ENCODE measurements at regions not wholly inside any gene's neighbourhood (a gene's known extent, or its start where the extent isn't known, plus 50 kb on each side); places are given as distances from the start of the nearest gene placed in this dataset.

DNA sequence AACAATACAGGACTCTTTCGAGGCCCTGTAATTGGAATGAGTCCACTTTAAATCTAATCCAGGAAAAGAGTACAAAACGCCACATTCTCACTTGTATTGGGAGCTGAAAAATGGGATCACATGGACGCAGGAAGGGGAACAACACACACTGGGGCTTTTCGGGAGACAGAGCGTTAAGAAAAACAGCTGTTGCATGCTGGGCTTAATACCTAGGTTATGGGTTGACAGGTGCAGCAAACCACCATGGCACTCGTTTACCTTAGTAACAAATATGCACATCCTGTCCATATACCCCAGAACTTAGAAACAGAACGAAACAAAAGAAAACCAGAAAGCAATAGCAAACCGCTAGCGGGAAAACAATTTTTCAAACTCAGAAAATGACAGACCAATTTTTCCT lies 1532.7 kb upstream of the TPTE start:
- Histone ChIP-seq H3K27ac (ENCODE audit: low read depth, low read length) (no peak overlapping the region), H2BK12ac (ENCODE audit: low read depth, low read length) (no peak overlapping the region), H2BK15ac (ENCODE audit: low read length) (no peak overlapping the region), H3K18ac (ENCODE audit: extremely low read depth, low read length) (no peak overlapping the region), H4K8ac (ENCODE audit: extremely low read depth, insufficient read depth, low read length) (no peak overlapping the region), H2BK5ac (ENCODE audit: low read depth, low read length) (no peak overlapping the region), H3K79me2 (ENCODE audit: control insufficient read depth in 1 of 2, insufficient read depth in 2 of 2, low read length in 2 of 2) (no peaks in the 10 kb centered on the region), H4K20me1 (replicated peaks in 1 of 2; ENCODE audit: control insufficient read depth in 1 of 2, insufficient read depth in 2 of 2, low read length in 2 of 2) (no peaks in the 10 kb centered on the region), H4K5ac (ENCODE audit: insufficient read length, low read depth, low read length) (no peak overlapping the region), H2BK20ac (ENCODE audit: low read length) (no peak overlapping the region), H3K4ac (replicated peaks; ENCODE audit: insufficient read length, low read depth, low read length) (no peak overlapping the region), H3K56ac (replicated peaks; ENCODE audit: insufficient read length, low read depth, low read length) (no peak overlapping the region), H3K23me2 (ENCODE audit: low read depth, low read length) (no peaks in the 10 kb centered on the region), H2BK120ac (replicated peaks; ENCODE audit: low read depth, low read length) (no peak overlapping the region), H3K79me1 (ENCODE audit: low read depth, low read length) (no peaks in the 10 kb centered on the region), H4K91ac (replicated peaks; ENCODE audit: insufficient read length, low read length) (no peak overlapping the region), H3K9ac (replicated peaks in 1 of 4; ENCODE audit: extremely low read depth in 1 of 4, low read depth in 3 of 4, low read length in 3 of 4) (no peak overlapping the region), H3K23ac (ENCODE audit: insufficient read length) (no peak overlapping the region), H3K4me3 (ENCODE audit: extremely low read depth in 1 of 4, insufficient read depth in 2 of 4, low read depth in 3 of 4, low read length in 4 of 4) (no peak overlapping the region), H2AFZ (ENCODE audit: low read length) (no peak overlapping the region), H3K36me3 (ENCODE audit: control insufficient read depth in 2 of 4, insufficient read depth in 4 of 4, low read length in 3 of 4) (no peaks in the 10 kb centered on the region), H3K4me2 (ENCODE audit: insufficient read depth in 1 of 2, low read depth in 2 of 2, low read length in 2 of 2) (no peak overlapping the region), H3K9me3 (ENCODE audit: insufficient read depth in 2 of 2, low read depth in 1 of 2, low read length in 1 of 2) (peaks cover 51 to 54% of the 10 kb centered on the region in 2 experiments), H3K14ac (ENCODE audit: insufficient read length) (no peak overlapping the region), H3K27me3 (replicated peaks in 1 of 4; ENCODE audit: control insufficient read depth in 3 of 4, extremely low read depth in 1 of 4, insufficient read depth in 3 of 4, low read length in 3 of 4) (no peaks in the 10 kb centered on the region), H2AK5ac (ENCODE audit: low read depth, low read length) (no peak overlapping the region), H3K4me1 (replicated peaks in 1 of 4; ENCODE audit: control insufficient read depth in 3 of 4, insufficient read depth in 4 of 4, low read length in 3 of 4) (no peaks in the 10 kb centered on the region)
- CTCF ChIA-PET (ENCODE audit: partially characterized antibody) = no interaction called here
- DNase-seq (ENCODE audit: low read depth in 1 of 2, low spot score in 2 of 2) = no peak
- FAIRE-seq = no peak
- 75% methylated on average over 9 of the region's 9 CpGs; no CpG with 5 or more reads in 1 of the 2 experiments for WGBS, 2 experiments (ENCODE audit: extremely low coverage in 1 of 2, insufficient coverage in 1 of 2, insufficient read length in 1 of 2, insufficient replicate concordance in 2 of 2, low coverage in 1 of 2, low lambda C conversion rate in 2 of 2, missing lambda C conversion rate in 1 of 2)
- TF ChIP-seq GTF2F1 (IDR thresholded peaks at IDR 0.05; ENCODE audit: borderline replicate concordance, low read depth, low read length) (no peak), SIRT6 (IDR thresholded peaks at IDR 0.05; ENCODE audit: low read length) (no peak), FOSL1 (IDR thresholded peaks at IDR 0.05; ENCODE audit: insufficient read depth, low read depth, low read length) (no peak), EGR1 (IDR thresholded peaks at IDR 0.05; ENCODE audit: borderline replicate concordance, low read depth, low read length) (no peak)
- POLR2A ChIA-PET (ENCODE audit: partially characterized antibody) = no interaction called here

All from H1 (cell line).